ENCODE measurements at regions not wholly inside any gene's neighbourhood (a gene's known extent, or its start where the extent isn't known, plus 50 kb on each side); places are given as distances from the start of the nearest gene placed in this dataset.

GRCh38 chr6:133644892-133645619 lies 243.9 kb upstream of the TCF21 start:
- Histone ChIP-seq H3K9ac (ENCODE audit: low read length) (no peak overlapping the region), H4K20me1 (ENCODE audit: insufficient read depth, low read length) (no peaks in the 10 kb centered on the region), H3K9me3 (ENCODE audit: insufficient read depth, low read depth, low read length) (no peaks in the 10 kb centered on the region), H3K27me3 (ENCODE audit: insufficient read depth, low read length) (no peaks in the 10 kb centered on the region), H3K27ac (ENCODE audit: low read depth, low read length) (peak overlapping the region; percentile 64), H3K36me3 (ENCODE audit: insufficient read depth, low read length) (no peaks in the 10 kb centered on the region), H3K79me2 (ENCODE audit: insufficient read depth, low read length) (no peaks in the 10 kb centered on the region), H2AFZ (ENCODE audit: low read depth, low read length) (no peak overlapping the region), H3K4me1 (ENCODE audit: insufficient read depth, low read length) (peaks cover 26% of the 10 kb centered on the region), H3K4me3 (ENCODE audit: insufficient read depth, low read depth, low read length) (no peak overlapping the region), H3K4me2 (ENCODE audit: low read length) (peak overlapping the region; percentile 32)
- no peak overlapping the region for H3K4me3 Mint-ChIP-seq (ENCODE audit: unreplicated experiment)
- no peak for TF ChIP-seq EZH2 (IDR thresholded peaks at IDR 0.05; ENCODE audit: insufficient read depth, low read length)
- TF ChIP-seq CTCF (IDR thresholded peaks at IDR 0.05; ENCODE audit: insufficient read depth, low read depth, low read length), result no peak
- H3K36me3 Mint-ChIP-seq (ENCODE audit: low read depth, unreplicated experiment), result no peaks in the 10 kb centered on the region
- H3K27me3 Mint-ChIP-seq (ENCODE audit: low read depth, unreplicated experiment), result no peaks in the 10 kb centered on the region
- no peak for FAIRE-seq
- peaks cover 25% of the 10 kb centered on the region for H3K4me1 Mint-ChIP-seq (ENCODE audit: low read depth, unreplicated experiment)
- peak; percentile 87 for DNase-seq (ENCODE audit: low read depth)
- H3K9me3 Mint-ChIP-seq (ENCODE audit: unreplicated experiment), result peaks cover 1% of the 10 kb centered on the region
- H3K27ac Mint-ChIP-seq (ENCODE audit: unreplicated experiment), result no peak overlapping the region

- peak overlapping the region; percentile 26 for H3K9ac ChIP-seq (ENCODE audit: low read length)
- Mint-ChIP-seq H3K4me3 (ENCODE audit: unreplicated experiment) (no peak overlapping the region), H3K4me1 (ENCODE audit: low read depth, unreplicated experiment) (peaks cover 25% of the 10 kb centered on the region), H3K27ac (ENCODE audit: unreplicated experiment) (no peak overlapping the region), H3K9me3 (ENCODE audit: unreplicated experiment) (peaks cover 1% of the 10 kb centered on the region), H3K36me3 (ENCODE audit: low read depth, unreplicated experiment) (no peaks in the 10 kb centered on the region), H3K27me3 (ENCODE audit: low read depth, unreplicated experiment) (no peaks in the 10 kb centered on the region)
- DNase-seq (ENCODE audit: low read depth), result peak; percentile 81
- H3K27ac ChIP-seq (ENCODE audit: low read depth, low read length), result peak overlapping the region; percentile 64
- H3K9me3 ChIP-seq (ENCODE audit: insufficient read depth, low read depth, low read length), result no peaks in the 10 kb centered on the region
- no peaks in the 10 kb centered on the region for H3K27me3 ChIP-seq (ENCODE audit: insufficient read depth, low read length)
- H3K4me2 ChIP-seq (ENCODE audit: low read length), result peak overlapping the region; percentile 32
- no peaks in the 10 kb centered on the region for H3K79me2 ChIP-seq (ENCODE audit: insufficient read depth, low read length)
- peak; percentile 62 for FAIRE-seq
- TF ChIP-seq EZH2 (IDR thresholded peaks at IDR 0.05; ENCODE audit: insufficient read depth, low read length) (no peak), CTCF (IDR thresholded peaks at IDR 0.05; ENCODE audit: insufficient read depth, low read depth, low read length) (no peak)
- H4K20me1 ChIP-seq (ENCODE audit: insufficient read depth, low read length), result no peaks in the 10 kb centered on the region
- no peak overlapping the region for H2AFZ ChIP-seq (ENCODE audit: low read depth, low read length)
- peaks cover 26% of the 10 kb centered on the region for H3K4me1 ChIP-seq (ENCODE audit: insufficient read depth, low read length)
- no peaks in the 10 kb centered on the region for H3K36me3 ChIP-seq (ENCODE audit: insufficient read depth, low read length)
- no peak overlapping the region for H3K4me3 ChIP-seq (ENCODE audit: insufficient read depth, low read depth, low read length)
Observed at GRCh38 chr6:133645966-133646740, 242.8 kb upstream of the TCF21 start.
